Mammary epithelial cell (primary cell): ENCODE measurements at regions not wholly inside any gene's neighbourhood (a gene's known extent, or its start where the extent isn't known, plus 50 kb on each side); places are given as distances from the start of the nearest gene placed in this dataset.

Experiments
- CTCF ChIP-seq, 2 donors: IDR thresholded peaks in 1 of 2; conservative IDR thresholded peaks in 1 of 2; 2 replicates each; pipeline ENCODE4 v1.5.1; 2011 to 2012; ENCODE audit warnings: inconsistent platforms in 2 of 2, low read length in 2 of 2, mild to moderate bottlenecking in 2 of 2, control low read depth in 1 of 2, low read depth in 1 of 2; ENCODE audit not compliant: insufficient read depth in 1 of 2; ENCODE audit errors: extremely low read depth in 1 of 2
- EZH2 ChIP-seq: IDR thresholded peaks from 2 replicates; pipeline ENCODE4 v1.6.1; 2012; ENCODE audit warnings: low read length, inconsistent platforms, borderline replicate concordance

- no peak for TF ChIP-seq EZH2
- no peak for TF ChIP-seq CTCF (conservative IDR thresholded peaks at IDR 0.05 in 1 of 2, IDR thresholded peaks at IDR 0.05 in 1 of 2; ENCODE audit: extremely low read depth in 1 of 2, insufficient read depth in 1 of 2, low read depth in 1 of 2, low read length in 2 of 2)
Observed at GRCh38 chr3:30259730-30260129, 346.7 kb upstream of the TGFBR2 start.
